ENCODE measurements at regions not wholly inside any gene's neighbourhood (a gene's known extent, or its start where the extent isn't known, plus 50 kb on each side); places are given as distances from the start of the nearest gene placed in this dataset.

DNA sequence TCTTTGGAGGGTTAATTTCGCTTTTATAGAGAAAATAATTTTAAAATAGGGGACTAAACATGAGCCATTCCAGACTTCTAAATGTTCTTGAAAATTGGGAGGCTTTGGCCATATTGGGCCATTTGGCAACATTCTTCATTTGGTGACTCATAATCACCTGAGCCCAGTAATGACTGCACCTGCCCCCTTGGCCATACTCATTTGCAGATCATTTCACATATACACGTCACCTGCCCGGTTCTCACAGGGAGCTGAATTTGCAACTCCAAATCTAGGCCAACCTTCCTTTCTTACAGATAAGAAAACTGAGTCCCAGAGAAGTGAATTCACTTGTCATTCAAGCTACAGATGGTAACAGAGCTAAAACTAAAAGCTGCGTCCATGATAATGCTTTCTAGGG is 289.7 kb downstream of the EPHA4 start:
- no peak for TF ChIP-seq EZH2 (IDR thresholded peaks at IDR 0.05; ENCODE audit: borderline replicate concordance, low read length)
- no peak for TF ChIP-seq CTCF (IDR thresholded peaks at IDR 0.05; ENCODE audit: low read length)

All from OCI-LY1 (cell line).